K562 (cell line): ENCODE measurements at regions not wholly inside any gene's neighbourhood (a gene's known extent, or its start where the extent isn't known, plus 50 kb on each side); places are given as distances from the start of the nearest gene placed in this dataset.
"Not testable (repeated sequence)": the region's sequence is repeated elsewhere in the genome, so short reads cannot be mapped to it uniquely, and the experiment has no call there.

ENCODE experiments used
- ATAC-seq: fragments of 200-7000 bp; cut with Tn5 transposase; 3 replicates; pipeline ENCODE4 v1.9.1; 2020; ENCODE audit warnings: moderate library complexity
- BruUV-seq: library from RNA; stranded (reverse); fragments of 400-500 nt; replicated peaks from 2 replicates; lab custom pipeline; 2021; lab: Mats Ljungman, UMichigan
- CTCF ChIA-PET: fragments of 300-600 bp; formaldehyde crosslinking; extraction: SDS; loops from one replicate; lab custom pipeline; 2021; ENCODE audit warnings: low intra/inter-chr PET ratio; lab: Yijun Ruan, JAX
- POLR2A ChIA-PET: fragments of 300-600, 350-650 bp; sonication (Branson Sonifier 250); formaldehyde crosslinking; extraction: SDS; loops from one replicate; lab custom pipeline; 2021; ENCODE audit warnings: antibody characterized with exemption, inconsistent platforms; lab: Yijun Ruan, JAX
- DNase-seq, 4 experiments: peaks; one replicate each; pipeline versions ENCODE4 v3.0.0 to v3.0.0-alpha.2; 2011 to 2018; ENCODE audit warnings: low spot score in 3 of 4, mixed read lengths in 3 of 4; ENCODE audit errors: extremely low read depth in 1 of 4
- FAIRE-seq: peaks from 2 replicates; lab custom pipeline; 2011; peaks lifted over from hg19 to GRCh38; lab: Jason Lieb, UNC
- H2AFZ ChIP-seq: 2 replicates; pipeline ENCODE4 v1.6.0; 2011; ENCODE audit warnings: low read depth, low read length, control low read depth, inconsistent platforms
- H3K27ac ChIP-seq: fragments of 200-600 bp; 3 replicates; pipeline ENCODE4 v1.8.0; 2011; ENCODE audit warnings: low read depth, mild to moderate bottlenecking, control low read depth, inconsistent platforms, low read length, moderate library complexity, mixed read lengths; ENCODE audit errors: extremely low read depth
- H3K27me3 ChIP-seq, 2 experiments: fragments of 300-600 bp in 1 of 2; 2 replicates in 1 of 2; 3 replicates in 1 of 2; pipeline versions ENCODE4 v1.6.0 to v1.8.0; 2011; ENCODE audit warnings: inconsistent platforms in 2 of 2, low read length in 2 of 2, mild to moderate bottlenecking in 1 of 2, mixed read lengths in 1 of 2, moderate library complexity in 1 of 2; ENCODE audit not compliant: control insufficient read depth in 2 of 2, insufficient read depth in 2 of 2
- H3K36me3 ChIP-seq: fragments of 300-600 bp; 3 replicates; pipeline ENCODE4 v1.8.0; 2011; ENCODE audit warnings: mild to moderate bottlenecking, low read length, inconsistent platforms; ENCODE audit not compliant: control insufficient read depth, insufficient read depth
- H3K4me1 ChIP-seq, 2 experiments: fragments of 200-600 bp in 1 of 2; replicated peaks in 1 of 2; 2 replicates in 1 of 2; 3 replicates in 1 of 2; pipeline versions ENCODE4 v1.5.1 to v1.8.0; 2011; ENCODE audit warnings: inconsistent platforms in 2 of 2, low read length in 2 of 2, mild to moderate bottlenecking in 1 of 2, mixed read lengths in 1 of 2, moderate library complexity in 1 of 2; ENCODE audit not compliant: control insufficient read depth in 2 of 2, insufficient read depth in 2 of 2
- H3K4me2 ChIP-seq: 2 replicates; pipeline ENCODE4 v1.6.1; 2011; ENCODE audit warnings: low read length, control low read depth, inconsistent platforms, mixed read lengths; ENCODE audit not compliant: insufficient read depth
- H3K4me3 ChIP-seq: fragments of 200-600 bp; sonication (generic), shearing (Covaris generic); 2 replicates; pipeline ENCODE4 v1.5.1; 2016; ENCODE audit warnings: control low read depth, inconsistent platforms
- H3K79me2 ChIP-seq: fragments of 200-600 bp; 3 replicates; pipeline ENCODE4 v1.8.0; 2011; ENCODE audit warnings: low read length, inconsistent platforms; ENCODE audit not compliant: control insufficient read depth, insufficient read depth
- H3K9ac ChIP-seq, 2 experiments: 2 replicates each; pipeline versions ENCODE4 v1.6.0 to v1.6.1; 2011; ENCODE audit warnings: low read depth in 2 of 2, low read length in 2 of 2, control low read depth in 1 of 2, inconsistent platforms in 1 of 2, mild to moderate bottlenecking in 1 of 2, mixed read lengths in 1 of 2; ENCODE audit not compliant: insufficient read depth in 1 of 2
- H3K9me1 ChIP-seq: one replicate; pipeline ENCODE4 v1.6.0; 2011; ENCODE audit warnings: inconsistent platforms, mild to moderate bottlenecking, low read length, moderate library complexity; ENCODE audit not compliant: control insufficient read depth, insufficient read depth
- H3K9me3 ChIP-seq: replicated peaks from 2 replicates; pipeline ENCODE4 v1.5.1; 2011; ENCODE audit warnings: low read depth, low read length, inconsistent platforms; ENCODE audit not compliant: control insufficient read depth, insufficient read depth
- H4K20me1 ChIP-seq: replicated peaks from 2 replicates; pipeline ENCODE4 v1.6.1; 2011; ENCODE audit warnings: low read length, inconsistent platforms, mixed read lengths; ENCODE audit not compliant: control insufficient read depth, insufficient read depth
- ATF6 ChIP-seq: sonication (generic); formaldehyde crosslinking; IDR thresholded peaks from 2 replicates; pipeline ENCODE4 v1.4.0; 2020; ENCODE audit warnings: mild to moderate bottlenecking, missing genetic modification reagents
- CBFA2T3 ChIP-seq: fragments of 450-650 bp; IDR thresholded peaks from 2 replicates; pipeline ENCODE4 v1.6.1; 2017
- EGR1 ChIP-seq: fragments of 450-650 bp; conservative IDR thresholded peaks from 2 replicates; pipeline ENCODE4 v1.6.1; 2017; ENCODE audit warnings: mild to moderate bottlenecking
- ERF ChIP-seq: fragments of 450-650 bp; formaldehyde crosslinking; IDR thresholded peaks from 2 replicates; pipeline ENCODE4 v1.4.0; 2020; ENCODE audit warnings: mild to moderate bottlenecking, mixed read lengths
- EZH2 ChIP-seq: IDR thresholded peaks from 2 replicates; pipeline ENCODE4 v1.6.1; 2012; ENCODE audit warnings: low read depth, mild to moderate bottlenecking, inconsistent platforms, low read length, borderline replicate concordance
- GATAD2A ChIP-seq: fragments of 450-650 bp; IDR thresholded peaks from 2 replicates; pipeline ENCODE4 v1.6.1; 2017
- IFI16 ChIP-seq: fragments of 250-450 bp; sonication (Bioruptor Pico); IDR thresholded peaks from 2 replicates; pipeline ENCODE4 v2.1.2; 2022; ENCODE audit warnings: mild to moderate bottlenecking, inconsistent platforms
- RB1 ChIP-seq: fragments of 450-650 bp; IDR thresholded peaks from 2 replicates; pipeline ENCODE4 v1.6.1; 2017; ENCODE audit warnings: low read depth, mild to moderate bottlenecking
- YY1 ChIP-seq, 3 experiments: IDR thresholded peaks; 2 replicates each; pipeline ENCODE4 v1.6.1; 2011; ENCODE audit warnings: low read length in 2 of 3, mild to moderate bottlenecking in 2 of 3, moderate library complexity in 2 of 3, borderline replicate concordance in 1 of 3, control low read depth in 1 of 3, low read depth in 1 of 3; ENCODE audit not compliant: insufficient read depth in 3 of 3, insufficient replicate concordance in 2 of 3, control insufficient read depth in 1 of 3, insufficient read length in 1 of 3; ENCODE audit errors: extremely low read depth in 1 of 3
- ZBTB1 ChIP-seq: sonication (generic); formaldehyde crosslinking; IDR thresholded peaks from 2 replicates; pipeline ENCODE4 v1.8.1; 2023; ENCODE audit warnings: missing genetic modification reagents, low read depth, mild to moderate bottlenecking, borderline replicate concordance
- ZNF316 ChIP-seq: fragments of 450-650 bp; IDR thresholded peaks from 2 replicates; pipeline ENCODE4 v1.6.1; 2016
- ZNF395 ChIP-seq: fragments of 200-800 bp; sonication (Bioruptor generic); IDR thresholded peaks from 2 replicates; pipeline ENCODE4 v1.6.1; 2017; ENCODE audit warnings: missing genetic modification characterization, missing compliant biosample characterization
- WGBS: fragments of 100-300 bp; shearing (Covaris generic); methylation state at CpG from one replicate; pipeline ENCODE4 v1.1.6; 2016; ENCODE audit warnings: low coverage, mixed read lengths; ENCODE audit not compliant: insufficient coverage; ENCODE audit errors: missing lambda C conversion rate; 5-methylcytosine and 5-hydroxymethylcytosine counted together
- in situ Hi-C: fragments of 300-500 bp; cut with MboI; formaldehyde crosslinking; loops from 4 replicates; pipeline ENCODE4 v1.15.0; 2018; ENCODE audit warnings: inconsistent platforms, mixed read lengths
- intact Hi-C: fragments of 100-400 bp; cut with micrococcal nuclease; formaldehyde crosslinking; loops from 2 replicates; pipeline ENCODE4 v1.14.2; 2022

- H3K4me3 ChIP-seq, ATAC-seq, in situ Hi-C loops: not testable (repeated sequence)
Measured at GRCh38 chr18:35857581-35857980, 114.9 kb upstream of the RMP24 start.

GRCh38 chr18:35861367-35862118, 110.9 kb upstream of the RMP24 start:
- no TSS peak for BruUV-seq
- ATAC-seq (no peak), DNase-seq (no peak), FAIRE-seq (no peak)
- H2AFZ ChIP-seq = no peak overlapping the region
- no peak overlapping the region for H3K27ac ChIP-seq
- intact Hi-C loops = no loop called here
- no peaks in the 10 kb centered on the region for H3K27me3 ChIP-seq
- WGBS = 0% methylated on average over 5 of the region's 5 CpGs
- H3K4me2 ChIP-seq = no peak overlapping the region
- no peak overlapping the region for H3K4me3 ChIP-seq
- POLR2A ChIA-PET = interaction anchor here (0.6 kb wide), 1 partner anchor 1233 kb away, joined by 3 read pairs; no protein-coding TSS in a partner anchor
- in situ Hi-C loops = no loop called here
- no peak overlapping the region for H3K9ac ChIP-seq
- no peaks in the 10 kb centered on the region for H3K36me3 ChIP-seq
- H4K20me1 ChIP-seq = no peaks in the 10 kb centered on the region
- CTCF ChIA-PET = no interaction called here
- H3K4me1 ChIP-seq = no peaks in the 10 kb centered on the region
- H3K9me3 ChIP-seq = no peaks in the 10 kb centered on the region
- H3K79me2 ChIP-seq = no peaks in the 10 kb centered on the region
- H3K9me1 ChIP-seq = no peaks in the 10 kb centered on the region
- TF ChIP-seq ZNF395 = no peak
- no peak for TF ChIP-seq GATAD2A
- no peak for TF ChIP-seq ZBTB1 (CRISPR knock-in tag)
- TF ChIP-seq RB1 = no peak
- TF ChIP-seq EGR1 = no peak
- TF ChIP-seq EZH2 = no peak
- no peak for TF ChIP-seq IFI16 (CRISPR knock-in tag)
- TF ChIP-seq ZNF316 = no peak
- TF ChIP-seq CBFA2T3 = no peak
- no peak for TF ChIP-seq ATF6 (CRISPR knock-in tag)
- TF ChIP-seq ERF (CRISPR knock-in tag) = no peak
- TF ChIP-seq YY1 (IDR thresholded peaks at IDR 0.05; ENCODE audit: borderline replicate concordance in 1 of 3, control insufficient read depth in 1 of 3, extremely low read depth in 1 of 3, insufficient read depth in 3 of 3, insufficient read length in 1 of 3, insufficient replicate concordance in 2 of 3, low read depth in 1 of 3, low read length in 2 of 3) = no peak

More at GRCh38 chr18:35857581-35857980, 114.9 kb upstream of the RMP24 start:
- H3K27me3 ChIP-seq, H3K27ac ChIP-seq, POLR2A ChIA-PET, H3K4me1 ChIP-seq, H2AFZ ChIP-seq, DNase-seq, H3K9me3 ChIP-seq, H3K9ac ChIP-seq, BruUV-seq, H3K36me3 ChIP-seq, FAIRE-seq, H3K4me2 ChIP-seq, H3K79me2 ChIP-seq, intact Hi-C loops, H3K9me1 ChIP-seq, CTCF ChIA-PET, H4K20me1 ChIP-seq: not testable (repeated sequence)
